Neural cell (in vitro differentiated cells): ENCODE measurements at regions not wholly inside any gene's neighbourhood (a gene's known extent, or its start where the extent isn't known, plus 50 kb on each side); places are given as distances from the start of the nearest gene placed in this dataset.

Source experiments
- EP300 ChIP-seq: fragments of 450-650 bp; conservative IDR thresholded peaks from 2 replicates; pipeline ENCODE4 v1.6.1; 2014; ENCODE audit warnings: antibody characterized with exemption, mild to moderate bottlenecking, moderate library complexity; ENCODE audit not compliant: poor library complexity, severe bottlenecking
- TF ChIP-seq, protein P1 (sequence below): IDR thresholded peaks from 2 replicates; pipeline ENCODE4 v1.6.1; 2012; ENCODE audit warnings: borderline replicate concordance
- TF ChIP-seq, protein P2 (sequence below): fragments of 450-650 bp; IDR thresholded peaks from 2 replicates; pipeline ENCODE4 v1.5.1; 2014; ENCODE audit warnings: antibody characterized with exemption, mild to moderate bottlenecking, moderate library complexity; ENCODE audit not compliant: poor library complexity, severe bottlenecking

DNA sequence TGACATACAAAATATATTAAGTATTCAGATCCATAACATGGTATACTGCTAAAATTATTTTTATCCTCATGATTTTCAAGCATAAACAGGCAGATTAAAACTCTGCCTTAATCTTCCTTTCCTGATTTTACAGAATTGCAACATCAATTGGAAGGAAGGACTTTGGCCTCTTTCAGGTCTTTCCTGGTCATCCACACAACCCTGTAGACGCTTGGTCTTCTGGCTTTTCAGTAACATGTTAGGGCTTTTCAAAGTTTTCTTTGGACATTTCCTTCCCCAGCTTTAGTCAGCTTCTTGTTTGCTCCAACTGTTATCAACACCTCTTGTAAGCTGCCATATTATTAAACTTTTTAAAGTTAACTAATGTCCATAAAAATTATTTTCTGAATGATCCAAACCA lies 1364.9 kb upstream of the NRXN1 start:
- TF ChIP-seq, protein P1, sequence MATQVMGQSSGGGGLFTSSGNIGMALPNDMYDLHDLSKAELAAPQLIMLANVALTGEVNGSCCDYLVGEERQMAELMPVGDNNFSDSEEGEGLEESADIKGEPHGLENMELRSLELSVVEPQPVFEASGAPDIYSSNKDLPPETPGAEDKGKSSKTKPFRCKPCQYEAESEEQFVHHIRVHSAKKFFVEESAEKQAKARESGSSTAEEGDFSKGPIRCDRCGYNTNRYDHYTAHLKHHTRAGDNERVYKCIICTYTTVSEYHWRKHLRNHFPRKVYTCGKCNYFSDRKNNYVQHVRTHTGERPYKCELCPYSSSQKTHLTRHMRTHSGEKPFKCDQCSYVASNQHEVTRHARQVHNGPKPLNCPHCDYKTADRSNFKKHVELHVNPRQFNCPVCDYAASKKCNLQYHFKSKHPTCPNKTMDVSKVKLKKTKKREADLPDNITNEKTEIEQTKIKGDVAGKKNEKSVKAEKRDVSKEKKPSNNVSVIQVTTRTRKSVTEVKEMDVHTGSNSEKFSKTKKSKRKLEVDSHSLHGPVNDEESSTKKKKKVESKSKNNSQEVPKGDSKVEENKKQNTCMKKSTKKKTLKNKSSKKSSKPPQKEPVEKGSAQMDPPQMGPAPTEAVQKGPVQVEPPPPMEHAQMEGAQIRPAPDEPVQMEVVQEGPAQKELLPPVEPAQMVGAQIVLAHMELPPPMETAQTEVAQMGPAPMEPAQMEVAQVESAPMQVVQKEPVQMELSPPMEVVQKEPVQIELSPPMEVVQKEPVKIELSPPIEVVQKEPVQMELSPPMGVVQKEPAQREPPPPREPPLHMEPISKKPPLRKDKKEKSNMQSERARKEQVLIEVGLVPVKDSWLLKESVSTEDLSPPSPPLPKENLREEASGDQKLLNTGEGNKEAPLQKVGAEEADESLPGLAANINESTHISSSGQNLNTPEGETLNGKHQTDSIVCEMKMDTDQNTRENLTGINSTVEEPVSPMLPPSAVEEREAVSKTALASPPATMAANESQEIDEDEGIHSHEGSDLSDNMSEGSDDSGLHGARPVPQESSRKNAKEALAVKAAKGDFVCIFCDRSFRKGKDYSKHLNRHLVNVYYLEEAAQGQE = no peak
- TF ChIP-seq, protein P2, sequence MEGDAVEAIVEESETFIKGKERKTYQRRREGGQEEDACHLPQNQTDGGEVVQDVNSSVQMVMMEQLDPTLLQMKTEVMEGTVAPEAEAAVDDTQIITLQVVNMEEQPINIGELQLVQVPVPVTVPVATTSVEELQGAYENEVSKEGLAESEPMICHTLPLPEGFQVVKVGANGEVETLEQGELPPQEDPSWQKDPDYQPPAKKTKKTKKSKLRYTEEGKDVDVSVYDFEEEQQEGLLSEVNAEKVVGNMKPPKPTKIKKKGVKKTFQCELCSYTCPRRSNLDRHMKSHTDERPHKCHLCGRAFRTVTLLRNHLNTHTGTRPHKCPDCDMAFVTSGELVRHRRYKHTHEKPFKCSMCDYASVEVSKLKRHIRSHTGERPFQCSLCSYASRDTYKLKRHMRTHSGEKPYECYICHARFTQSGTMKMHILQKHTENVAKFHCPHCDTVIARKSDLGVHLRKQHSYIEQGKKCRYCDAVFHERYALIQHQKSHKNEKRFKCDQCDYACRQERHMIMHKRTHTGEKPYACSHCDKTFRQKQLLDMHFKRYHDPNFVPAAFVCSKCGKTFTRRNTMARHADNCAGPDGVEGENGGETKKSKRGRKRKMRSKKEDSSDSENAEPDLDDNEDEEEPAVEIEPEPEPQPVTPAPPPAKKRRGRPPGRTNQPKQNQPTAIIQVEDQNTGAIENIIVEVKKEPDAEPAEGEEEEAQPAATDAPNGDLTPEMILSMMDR = no peak
- no peak for TF ChIP-seq EP300
